ENCODE measurements at regions not wholly inside any gene's neighbourhood (a gene's known extent, or its start where the extent isn't known, plus 50 kb on each side); places are given as distances from the start of the nearest gene placed in this dataset.

- Mint-ChIP-seq H3K36me3 (ENCODE audit: low read depth, unreplicated experiment) (no peaks in the 10 kb centered on the region), H3K4me1 (ENCODE audit: low read depth, unreplicated experiment) (no peaks in the 10 kb centered on the region), H3K4me3 (ENCODE audit: unreplicated experiment) (no peak overlapping the region), H3K27ac (ENCODE audit: unreplicated experiment) (no peak overlapping the region), H3K27me3 (ENCODE audit: low read depth, unreplicated experiment) (peaks cover 6% of the 10 kb centered on the region), H3K9me3 (ENCODE audit: unreplicated experiment) (peaks cover 2% of the 10 kb centered on the region)
- H4K20me1 ChIP-seq (ENCODE audit: insufficient read depth, low read length), result no peaks in the 10 kb centered on the region
- H3K27me3 ChIP-seq (ENCODE audit: insufficient read depth, low read length), result no peaks in the 10 kb centered on the region
- H2AFZ ChIP-seq (ENCODE audit: low read depth, low read length), result no peak overlapping the region
- no peak overlapping the region for H3K27ac ChIP-seq (ENCODE audit: low read depth, low read length)
- TF ChIP-seq CTCF (IDR thresholded peaks at IDR 0.05; ENCODE audit: insufficient read depth, low read depth, low read length) (no peak), EZH2 (IDR thresholded peaks at IDR 0.05; ENCODE audit: insufficient read depth, low read length) (no peak)
- no peak for FAIRE-seq
- H3K4me3 ChIP-seq (ENCODE audit: insufficient read depth, low read depth, low read length), result no peak overlapping the region
- H3K4me1 ChIP-seq (ENCODE audit: insufficient read depth, low read length), result no peaks in the 10 kb centered on the region
- no peak for DNase-seq (ENCODE audit: low read depth)
- no peak overlapping the region for H3K9ac ChIP-seq (ENCODE audit: low read length)
- no peaks in the 10 kb centered on the region for H3K36me3 ChIP-seq (ENCODE audit: insufficient read depth, low read length)
- H3K4me2 ChIP-seq (ENCODE audit: low read length), result no peak overlapping the region
- H3K9me3 ChIP-seq (ENCODE audit: insufficient read depth, low read depth, low read length), result no peaks in the 10 kb centered on the region
- no peaks in the 10 kb centered on the region for H3K79me2 ChIP-seq (ENCODE audit: insufficient read depth, low read length)
Measured at GRCh38 chr10:91707236-91707635, 74.4 kb upstream of the PPP1R3C start.

- H3K9ac ChIP-seq (ENCODE audit: low read length), result no peak overlapping the region
- no peak overlapping the region for H3K4me3 Mint-ChIP-seq (ENCODE audit: unreplicated experiment)
- H3K4me1 Mint-ChIP-seq (ENCODE audit: low read depth, unreplicated experiment), result no peaks in the 10 kb centered on the region
- no peak overlapping the region for H2AFZ ChIP-seq (ENCODE audit: low read depth, low read length)
- no peak overlapping the region for H3K27ac ChIP-seq (ENCODE audit: low read depth, low read length)
- no peaks in the 10 kb centered on the region for H3K36me3 ChIP-seq (ENCODE audit: insufficient read depth, low read length)
- no peaks in the 10 kb centered on the region for H3K36me3 Mint-ChIP-seq (ENCODE audit: low read depth, unreplicated experiment)
- no peaks in the 10 kb centered on the region for H3K9me3 ChIP-seq (ENCODE audit: insufficient read depth, low read depth, low read length)
- peaks cover 2% of the 10 kb centered on the region for H3K9me3 Mint-ChIP-seq (ENCODE audit: unreplicated experiment)
- peaks cover 12% of the 10 kb centered on the region for H3K27me3 Mint-ChIP-seq (ENCODE audit: low read depth, unreplicated experiment)
- no peaks in the 10 kb centered on the region for H3K79me2 ChIP-seq (ENCODE audit: insufficient read depth, low read length)
- peaks cover 3% of the 10 kb centered on the region for H3K4me1 ChIP-seq (ENCODE audit: insufficient read depth, low read length)
- H4K20me1 ChIP-seq (ENCODE audit: insufficient read depth, low read length), result no peaks in the 10 kb centered on the region
- no peaks in the 10 kb centered on the region for H3K27me3 ChIP-seq (ENCODE audit: insufficient read depth, low read length)
- TF ChIP-seq CTCF (IDR thresholded peaks at IDR 0.05; ENCODE audit: insufficient read depth, low read depth, low read length), result no peak
- TF ChIP-seq EZH2 (IDR thresholded peaks at IDR 0.05; ENCODE audit: insufficient read depth, low read length), result no peak
- DNase-seq (ENCODE audit: low read depth) (no peak), FAIRE-seq (peak; percentile 5)
- no peak overlapping the region for H3K4me3 ChIP-seq (ENCODE audit: insufficient read depth, low read depth, low read length)
- H3K4me2 ChIP-seq (ENCODE audit: low read length), result no peak overlapping the region
- H3K27ac Mint-ChIP-seq (ENCODE audit: unreplicated experiment), result no peak overlapping the region
Measured at GRCh38 chr10:91705948-91706670, 73.2 kb upstream of the PPP1R3C start.

GRCh38 chr10:91702620-91703019 lies 69.7 kb upstream of the PPP1R3C start:
- Mint-ChIP-seq H3K27me3 (ENCODE audit: low read depth, unreplicated experiment) (peaks cover 15% of the 10 kb centered on the region), H3K4me1 (ENCODE audit: low read depth, unreplicated experiment) (peaks cover 4% of the 10 kb centered on the region)

More at GRCh38 chr10:91702620-91703019, 69.7 kb upstream of the PPP1R3C start:
- no peak for FAIRE-seq
- Mint-ChIP-seq H3K9me3 (ENCODE audit: unreplicated experiment) (peaks cover 2% of the 10 kb centered on the region), H3K27ac (ENCODE audit: unreplicated experiment) (no peak overlapping the region), H3K4me3 (ENCODE audit: unreplicated experiment) (no peak overlapping the region), H3K36me3 (ENCODE audit: low read depth, unreplicated experiment) (no peaks in the 10 kb centered on the region)
- no peaks in the 10 kb centered on the region for H3K27me3 ChIP-seq (ENCODE audit: insufficient read depth, low read length)
- H3K27ac ChIP-seq (ENCODE audit: low read depth, low read length), result no peak overlapping the region
- no peaks in the 10 kb centered on the region for H3K9me3 ChIP-seq (ENCODE audit: insufficient read depth, low read depth, low read length)
- no peaks in the 10 kb centered on the region for H3K36me3 ChIP-seq (ENCODE audit: insufficient read depth, low read length)
- no peak overlapping the region for H3K4me2 ChIP-seq (ENCODE audit: low read length)
- no peaks in the 10 kb centered on the region for H4K20me1 ChIP-seq (ENCODE audit: insufficient read depth, low read length)
- H2AFZ ChIP-seq (ENCODE audit: low read depth, low read length), result no peak overlapping the region
- no peak overlapping the region for H3K4me3 ChIP-seq (ENCODE audit: insufficient read depth, low read depth, low read length)
- no peak for DNase-seq (ENCODE audit: low read depth)
- H3K79me2 ChIP-seq (ENCODE audit: insufficient read depth, low read length), result no peaks in the 10 kb centered on the region
- peaks cover 9% of the 10 kb centered on the region for H3K4me1 ChIP-seq (ENCODE audit: insufficient read depth, low read length)
- TF ChIP-seq CTCF (IDR thresholded peaks at IDR 0.05; ENCODE audit: insufficient read depth, low read depth, low read length) (no peak), EZH2 (IDR thresholded peaks at IDR 0.05; ENCODE audit: insufficient read depth, low read length) (no peak)
- H3K9ac ChIP-seq (ENCODE audit: low read length), result no peak overlapping the region

All from astrocyte (in vitro differentiated cells and primary cell).